ENCODE measurements at regions not wholly inside any gene's neighbourhood (a gene's known extent, or its start where the extent isn't known, plus 50 kb on each side); places are given as distances from the start of the nearest gene placed in this dataset.

GRCh38 chr11:15897211-15897960 is 459.0 kb downstream of the SOX6 start:
- TF ChIP-seq POLR2A (IDR thresholded peaks at IDR 0.05), result no peak
- TF ChIP-seq, protein P1, sequence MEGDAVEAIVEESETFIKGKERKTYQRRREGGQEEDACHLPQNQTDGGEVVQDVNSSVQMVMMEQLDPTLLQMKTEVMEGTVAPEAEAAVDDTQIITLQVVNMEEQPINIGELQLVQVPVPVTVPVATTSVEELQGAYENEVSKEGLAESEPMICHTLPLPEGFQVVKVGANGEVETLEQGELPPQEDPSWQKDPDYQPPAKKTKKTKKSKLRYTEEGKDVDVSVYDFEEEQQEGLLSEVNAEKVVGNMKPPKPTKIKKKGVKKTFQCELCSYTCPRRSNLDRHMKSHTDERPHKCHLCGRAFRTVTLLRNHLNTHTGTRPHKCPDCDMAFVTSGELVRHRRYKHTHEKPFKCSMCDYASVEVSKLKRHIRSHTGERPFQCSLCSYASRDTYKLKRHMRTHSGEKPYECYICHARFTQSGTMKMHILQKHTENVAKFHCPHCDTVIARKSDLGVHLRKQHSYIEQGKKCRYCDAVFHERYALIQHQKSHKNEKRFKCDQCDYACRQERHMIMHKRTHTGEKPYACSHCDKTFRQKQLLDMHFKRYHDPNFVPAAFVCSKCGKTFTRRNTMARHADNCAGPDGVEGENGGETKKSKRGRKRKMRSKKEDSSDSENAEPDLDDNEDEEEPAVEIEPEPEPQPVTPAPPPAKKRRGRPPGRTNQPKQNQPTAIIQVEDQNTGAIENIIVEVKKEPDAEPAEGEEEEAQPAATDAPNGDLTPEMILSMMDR (IDR thresholded peaks at IDR 0.05), result no peak
